ENCODE measurements at regions not wholly inside any gene's neighbourhood (a gene's known extent, or its start where the extent isn't known, plus 50 kb on each side); places are given as distances from the start of the nearest gene placed in this dataset.

GRCh38 chr16:5448798-5449197 lies 351.2 kb upstream of the EEF2KMT start:
- no peaks in the 10 kb centered on the region for H3K4me1 ChIP-seq
- intact Hi-C loops (cut with DNase I), result no loop called here
- H3K27ac ChIP-seq, result no peak overlapping the region
- no peaks in the 10 kb centered on the region for H3K36me3 ChIP-seq
- H3K9me3 ChIP-seq, result no peaks in the 10 kb centered on the region
- no peak overlapping the region for H3K4me3 ChIP-seq
- WGBS, 2 donors, result 40 to 66% methylated on average over 9 of the region's 9 CpGs
- H3K27me3 ChIP-seq, result no peaks in the 10 kb centered on the region
- no peak for TF ChIP-seq CTCF (IDR thresholded peaks at IDR 0.05)
- FAIRE-seq, result no peak
- DNase-seq, result no peak
- no peak for ATAC-seq

- no peaks in the 10 kb centered on the region for H3K9me3 ChIP-seq
- no peak for FAIRE-seq
- 38 to 60% methylated on average over 4 of the region's 4 CpGs for WGBS, 2 donors
- H3K4me3 ChIP-seq, result no peak overlapping the region
- no peak for ATAC-seq
- no peak for TF ChIP-seq CTCF (IDR thresholded peaks at IDR 0.05)
- no peaks in the 10 kb centered on the region for H3K27me3 ChIP-seq
- H3K27ac ChIP-seq, result no peak overlapping the region
- no peaks in the 10 kb centered on the region for H3K4me1 ChIP-seq
- no peaks in the 10 kb centered on the region for H3K36me3 ChIP-seq
- DNase-seq, result no peak
- intact Hi-C loops (cut with DNase I), result no loop called here
Observed at GRCh38 chr16:5447734-5448133, 350.1 kb upstream of the EEF2KMT start.

- ATAC-seq (no peak), FAIRE-seq (no peak)
- intact Hi-C loops (cut with DNase I), result no loop called here
Observed at GRCh38 chr16:5446623-5447240, 349.1 kb upstream of the EEF2KMT start.

GRCh38 chr16:5444189-5444588 lies 346.6 kb upstream of the EEF2KMT start:
- H3K27me3 ChIP-seq, result no peaks in the 10 kb centered on the region
- 66 to 78% methylated on average over 7 of the region's 7 CpGs for WGBS, 2 donors
- FAIRE-seq, result no peak
- DNase-seq, result no peak
- H3K4me1 ChIP-seq, result no peaks in the 10 kb centered on the region
- H3K27ac ChIP-seq, result no peak overlapping the region
- H3K36me3 ChIP-seq, result no peaks in the 10 kb centered on the region
- no peak for TF ChIP-seq CTCF (IDR thresholded peaks at IDR 0.05)
- intact Hi-C loops (cut with DNase I), result no loop called here
- no peaks in the 10 kb centered on the region for H3K9me3 ChIP-seq
- no peak overlapping the region for H3K4me3 ChIP-seq
- no peak for ATAC-seq

More at GRCh38 chr16:5446623-5447240, 349.1 kb upstream of the EEF2KMT start:
- H3K4me3 ChIP-seq, result no peak overlapping the region
- H3K27ac ChIP-seq, result no peak overlapping the region
- H3K36me3 ChIP-seq, result no peaks in the 10 kb centered on the region
- no peaks in the 10 kb centered on the region for H3K4me1 ChIP-seq
- no peak for TF ChIP-seq CTCF (IDR thresholded peaks at IDR 0.05)
- no peaks in the 10 kb centered on the region for H3K27me3 ChIP-seq
- 34 to 40% methylated on average over 8 of the region's 8 CpGs for WGBS, 2 donors
- H3K9me3 ChIP-seq, result no peaks in the 10 kb centered on the region
- no peak for DNase-seq

- Histone ChIP-seq H3K9me3 (no peaks in the 10 kb centered on the region), H3K27me3 (no peaks in the 10 kb centered on the region), H3K36me3 (no peaks in the 10 kb centered on the region), H3K27ac (no peak overlapping the region), H3K4me1 (no peaks in the 10 kb centered on the region), H3K4me3 (no peak overlapping the region)
- DNase-seq, result no peak
- no peak for FAIRE-seq
- TF ChIP-seq CTCF (IDR thresholded peaks at IDR 0.05), result no peak
- intact Hi-C loops (cut with DNase I), result no loop called here
- no peak for ATAC-seq
- 46 to 61% methylated on average over 3 of the region's 3 CpGs for WGBS, 2 donors
Observed at GRCh38 chr16:5442986-5443385, 345.4 kb upstream of the EEF2KMT start.
